ENCODE measurements at regions not wholly inside any gene's neighbourhood (a gene's known extent, or its start where the extent isn't known, plus 50 kb on each side); places are given as distances from the start of the nearest gene placed in this dataset.
"Not testable (repeated sequence)": the region's sequence is repeated elsewhere in the genome, so short reads cannot be mapped to it uniquely, and the experiment has no call there.

GRCh38 chr14:53409969-53410368 is 256.8 kb upstream of the DDHD1 start:
- Histone ChIP-seq H3K4me1 (ENCODE audit: control insufficient read depth in 5 of 5, insufficient read depth in 5 of 5, low read length in 5 of 5) (peaks cover 0 to 6% (median 0%) of the 10 kb centered on the region in 5 donors), H3K27ac (ENCODE audit: low read depth, low read length) (no peak overlapping the region), H3K9ac (ENCODE audit: low read length in 5 of 5) (no peak overlapping the region), H3K27me3 (ENCODE audit: control insufficient read depth in 5 of 5, insufficient read depth in 4 of 5, low read length in 5 of 5) (no peaks in the 10 kb centered on the region), H3K36me3 (ENCODE audit: control insufficient read depth in 5 of 5, insufficient read depth in 5 of 5, low read length in 5 of 5) (no peaks in the 10 kb centered on the region), H3K9me3 (ENCODE audit: control insufficient read depth in 5 of 5, low read length in 5 of 5) (no peaks in the 10 kb centered on the region), H3K4me3 (ENCODE audit: low read depth in 1 of 5, low read length in 5 of 5) (no peak overlapping the region)

GRCh38 chr14:53409289-53409688 is 256.2 kb upstream of the DDHD1 start:
- H3K4me3 ChIP-seq (ENCODE audit: low read depth in 1 of 5, low read length in 5 of 5), result no peak overlapping the region
- no peaks in the 10 kb centered on the region for H3K36me3 ChIP-seq (ENCODE audit: control insufficient read depth in 5 of 5, insufficient read depth in 5 of 5, low read length in 5 of 5)
- no peak overlapping the region for H3K9ac ChIP-seq (ENCODE audit: low read length in 5 of 5)
- H3K4me1 ChIP-seq (ENCODE audit: control insufficient read depth in 5 of 5, insufficient read depth in 5 of 5, low read length in 5 of 5), result peaks cover 0 to 6% (median 0%) of the 10 kb centered on the region in 5 donors
- H3K27me3 ChIP-seq (ENCODE audit: control insufficient read depth in 5 of 5, insufficient read depth in 4 of 5, low read length in 5 of 5), result no peaks in the 10 kb centered on the region
- no peak overlapping the region for H3K27ac ChIP-seq (ENCODE audit: low read depth, low read length)
- no peaks in the 10 kb centered on the region for H3K9me3 ChIP-seq (ENCODE audit: control insufficient read depth in 5 of 5, low read length in 5 of 5)

- Histone ChIP-seq H3K27me3 (ENCODE audit: control insufficient read depth in 5 of 5, insufficient read depth in 4 of 5, low read length in 5 of 5) (no peaks in the 10 kb centered on the region), H3K4me1 (ENCODE audit: control insufficient read depth in 5 of 5, insufficient read depth in 5 of 5, low read length in 5 of 5) (peaks cover 0 to 4% (median 0%) of the 10 kb centered on the region in 5 donors), H3K9ac (ENCODE audit: low read length in 5 of 5) (no peak overlapping the region), H3K27ac (ENCODE audit: low read depth, low read length) (no peak overlapping the region), H3K36me3 (ENCODE audit: control insufficient read depth in 5 of 5, insufficient read depth in 5 of 5, low read length in 5 of 5) (no peaks in the 10 kb centered on the region), H3K9me3 (ENCODE audit: control insufficient read depth in 5 of 5, low read length in 5 of 5) (no peaks in the 10 kb centered on the region), H3K4me3 (ENCODE audit: low read depth in 1 of 5, low read length in 5 of 5) (no peak overlapping the region)
Measured at GRCh38 chr14:53408175-53408879, 255.2 kb upstream of the DDHD1 start.

- H3K9ac ChIP-seq (ENCODE audit: low read length in 5 of 5), result no peak overlapping the region
- no peak overlapping the region for H3K4me3 ChIP-seq (ENCODE audit: low read depth in 1 of 5, low read length in 5 of 5)
- H3K4me1 ChIP-seq (ENCODE audit: control insufficient read depth in 5 of 5, insufficient read depth in 5 of 5, low read length in 5 of 5), result no peaks in the 10 kb centered on the region
- no peaks in the 10 kb centered on the region for H3K9me3 ChIP-seq (ENCODE audit: control insufficient read depth in 5 of 5, low read length in 5 of 5)
- H3K27ac ChIP-seq (ENCODE audit: low read depth, low read length), result no peak overlapping the region
- H3K27me3 ChIP-seq (ENCODE audit: control insufficient read depth in 5 of 5, insufficient read depth in 4 of 5, low read length in 5 of 5), result no peaks in the 10 kb centered on the region
- no peaks in the 10 kb centered on the region for H3K36me3 ChIP-seq (ENCODE audit: control insufficient read depth in 5 of 5, insufficient read depth in 5 of 5, low read length in 5 of 5)
Measured at GRCh38 chr14:53406519-53406918, 253.4 kb upstream of the DDHD1 start.

GRCh38 chr14:53401646-53402045 is 248.5 kb upstream of the DDHD1 start:
- no peaks in the 10 kb centered on the region for H3K36me3 ChIP-seq (ENCODE audit: control insufficient read depth in 5 of 5, insufficient read depth in 5 of 5, low read length in 5 of 5)
- H3K9me3 ChIP-seq (ENCODE audit: control insufficient read depth in 5 of 5, low read length in 5 of 5), result no peaks in the 10 kb centered on the region
- no peak overlapping the region for H3K4me3 ChIP-seq (ENCODE audit: low read depth in 1 of 5, low read length in 5 of 5)
- no peaks in the 10 kb centered on the region for H3K4me1 ChIP-seq (ENCODE audit: control insufficient read depth in 5 of 5, insufficient read depth in 5 of 5, low read length in 5 of 5)
- no peaks in the 10 kb centered on the region for H3K27me3 ChIP-seq (ENCODE audit: control insufficient read depth in 5 of 5, insufficient read depth in 4 of 5, low read length in 5 of 5)
- no peak overlapping the region for H3K27ac ChIP-seq (ENCODE audit: low read depth, low read length)
- no peak overlapping the region for H3K9ac ChIP-seq (ENCODE audit: low read length in 5 of 5)

GRCh38 chr14:53399057-53399456 is 245.9 kb upstream of the DDHD1 start:
- H3K27me3 ChIP-seq (ENCODE audit: control insufficient read depth in 5 of 5, insufficient read depth in 4 of 5, low read length in 5 of 5), result no peaks in the 10 kb centered on the region
- H3K9me3 ChIP-seq (ENCODE audit: control insufficient read depth in 5 of 5, low read length in 5 of 5), result peaks cover 0 to 9% (median 5%) of the 10 kb centered on the region in 5 donors
- H3K36me3 ChIP-seq (ENCODE audit: control insufficient read depth in 5 of 5, insufficient read depth in 5 of 5, low read length in 5 of 5), result no peaks in the 10 kb centered on the region
- H3K27ac ChIP-seq (ENCODE audit: low read depth, low read length), result no peak overlapping the region
- no peaks in the 10 kb centered on the region for H3K4me1 ChIP-seq (ENCODE audit: control insufficient read depth in 5 of 5, insufficient read depth in 5 of 5, low read length in 5 of 5)
- H3K9ac ChIP-seq (ENCODE audit: low read length in 5 of 5), result no peak overlapping the region
- no peak overlapping the region for H3K4me3 ChIP-seq (ENCODE audit: low read depth in 1 of 5, low read length in 5 of 5)

- H3K4me1 ChIP-seq (ENCODE audit: control insufficient read depth in 5 of 5, insufficient read depth in 5 of 5, low read length in 5 of 5), result no peaks in the 10 kb centered on the region
- no peak overlapping the region for H3K27ac ChIP-seq (ENCODE audit: low read depth, low read length)
- no peak overlapping the region for H3K4me3 ChIP-seq (ENCODE audit: low read depth in 1 of 5, low read length in 5 of 5)
- H3K9ac ChIP-seq (ENCODE audit: low read length in 5 of 5), result no peak overlapping the region
- peaks cover 0 to 9% (median 5%) of the 10 kb centered on the region in 5 donors for H3K9me3 ChIP-seq (ENCODE audit: control insufficient read depth in 5 of 5, low read length in 5 of 5)
- no peaks in the 10 kb centered on the region for H3K27me3 ChIP-seq (ENCODE audit: control insufficient read depth in 5 of 5, insufficient read depth in 4 of 5, low read length in 5 of 5)
- no peaks in the 10 kb centered on the region for H3K36me3 ChIP-seq (ENCODE audit: control insufficient read depth in 5 of 5, insufficient read depth in 5 of 5, low read length in 5 of 5)
Measured at GRCh38 chr14:53398616-53399015, 245.5 kb upstream of the DDHD1 start.

- H3K4me1 ChIP-seq (ENCODE audit: control insufficient read depth in 5 of 5, insufficient read depth in 5 of 5, low read length in 5 of 5); H3K4me3 ChIP-seq (ENCODE audit: low read depth in 1 of 5, low read length in 5 of 5); H3K36me3 ChIP-seq (ENCODE audit: control insufficient read depth in 5 of 5, insufficient read depth in 5 of 5, low read length in 5 of 5); H3K27me3 ChIP-seq (ENCODE audit: control insufficient read depth in 5 of 5, insufficient read depth in 4 of 5, low read length in 5 of 5); H3K9ac ChIP-seq (ENCODE audit: low read length in 5 of 5); H3K9me3 ChIP-seq (ENCODE audit: control insufficient read depth in 5 of 5, low read length in 5 of 5); H3K27ac ChIP-seq (ENCODE audit: low read depth, low read length): not testable (repeated sequence)
Measured at GRCh38 chr14:53395267-53395666, 242.1 kb upstream of the DDHD1 start.

GRCh38 chr14:53391631-53392285 is 238.6 kb upstream of the DDHD1 start:
- Histone ChIP-seq H3K9ac (ENCODE audit: low read length in 5 of 5) (no peak overlapping the region), H3K4me3 (ENCODE audit: low read depth in 1 of 5, low read length in 5 of 5) (no peak overlapping the region)

GRCh38 chr14:53391156-53391555 is 238.0 kb upstream of the DDHD1 start:
- no peak overlapping the region for H3K4me3 ChIP-seq (ENCODE audit: low read depth in 1 of 5, low read length in 5 of 5)
- no peaks in the 10 kb centered on the region for H3K27me3 ChIP-seq (ENCODE audit: control insufficient read depth in 5 of 5, insufficient read depth in 4 of 5, low read length in 5 of 5)
- no peak overlapping the region for H3K27ac ChIP-seq (ENCODE audit: low read depth, low read length)
- no peaks in the 10 kb centered on the region for H3K4me1 ChIP-seq (ENCODE audit: control insufficient read depth in 5 of 5, insufficient read depth in 5 of 5, low read length in 5 of 5)
- no peak overlapping the region for H3K9ac ChIP-seq (ENCODE audit: low read length in 5 of 5)
- no peaks in the 10 kb centered on the region for H3K36me3 ChIP-seq (ENCODE audit: control insufficient read depth in 5 of 5, insufficient read depth in 5 of 5, low read length in 5 of 5)
- H3K9me3 ChIP-seq (ENCODE audit: control insufficient read depth in 5 of 5, low read length in 5 of 5), result peaks cover 0 to 9% (median 5%) of the 10 kb centered on the region in 5 donors

More at GRCh38 chr14:53391631-53392285, 238.6 kb upstream of the DDHD1 start:
- Histone ChIP-seq H3K27ac (ENCODE audit: low read depth, low read length) (no peak overlapping the region), H3K27me3 (ENCODE audit: control insufficient read depth in 5 of 5, insufficient read depth in 4 of 5, low read length in 5 of 5) (no peaks in the 10 kb centered on the region), H3K36me3 (ENCODE audit: control insufficient read depth in 5 of 5, insufficient read depth in 5 of 5, low read length in 5 of 5) (no peaks in the 10 kb centered on the region), H3K9me3 (ENCODE audit: control insufficient read depth in 5 of 5, low read length in 5 of 5) (peaks cover 0 to 9% (median 5%) of the 10 kb centered on the region in 5 donors), H3K4me1 (ENCODE audit: control insufficient read depth in 5 of 5, insufficient read depth in 5 of 5, low read length in 5 of 5) (no peaks in the 10 kb centered on the region)

Data from subcutaneous abdominal adipose tissue (tissue), 5 donors.